Neuronal stem cell (in vitro differentiated cells): ENCODE measurements at regions not wholly inside any gene's neighbourhood (a gene's known extent, or its start where the extent isn't known, plus 50 kb on each side); places are given as distances from the start of the nearest gene placed in this dataset.

Experiments used
- DNase-seq: peaks from one replicate; pipeline ENCODE4 v3.0.0-alpha.2; 2013; ENCODE audit warnings: low spot score
- H2AFZ ChIP-seq: one replicate; pipeline ENCODE4 v1.6.1; 2013; ENCODE audit warnings: mild to moderate bottlenecking, low read length, inconsistent platforms
- H2AK5ac ChIP-seq: 2 replicates; pipeline ENCODE4 v1.6.1; 2013; ENCODE audit warnings: low read depth, mild to moderate bottlenecking, inconsistent platforms, low read length, moderate library complexity, mixed read lengths
- H2BK120ac ChIP-seq: 2 replicates; pipeline ENCODE4 v1.6.1; 2013; ENCODE audit warnings: low read depth, mild to moderate bottlenecking, inconsistent platforms, low read length, moderate library complexity, mixed read lengths
- H2BK12ac ChIP-seq: one replicate; pipeline ENCODE4 v1.6.1; 2013; ENCODE audit warnings: low read length, inconsistent platforms
- H2BK15ac ChIP-seq: 2 replicates; pipeline ENCODE4 v1.6.1; 2013; ENCODE audit warnings: mild to moderate bottlenecking, low read length, inconsistent platforms, mixed read lengths
- H2BK5ac ChIP-seq: one replicate; pipeline ENCODE4 v1.6.1; 2013; ENCODE audit warnings: inconsistent platforms, mild to moderate bottlenecking, low read length, moderate library complexity
- H3K14ac ChIP-seq: one replicate; pipeline ENCODE4 v1.6.1; 2013; ENCODE audit warnings: low read length, inconsistent platforms
- H3K18ac ChIP-seq: 2 replicates; pipeline ENCODE4 v1.6.1; 2013; ENCODE audit warnings: low read length, inconsistent platforms
- H3K23ac ChIP-seq: 2 replicates; pipeline ENCODE4 v1.6.1; 2013; ENCODE audit warnings: low read depth, mild to moderate bottlenecking, mixed read lengths, low read length, inconsistent platforms; ENCODE audit not compliant: poor library complexity
- H3K27ac ChIP-seq: replicated peaks from 3 replicates; pipeline ENCODE4 v1.5.1; 2013; ENCODE audit warnings: low read length, inconsistent platforms
- H3K27me3 ChIP-seq, 3 experiments: 2 replicates each; pipeline ENCODE4 v1.6.1; 2013; ENCODE audit warnings: low read length in 3 of 3, mild to moderate bottlenecking in 2 of 3, inconsistent platforms in 1 of 3, low read depth in 1 of 3, mixed read lengths in 1 of 3, moderate library complexity in 1 of 3; ENCODE audit not compliant: control insufficient read depth in 3 of 3, insufficient read depth in 3 of 3
- H3K36me3 ChIP-seq, 2 donors: replicated peaks in 1 of 2; 2 replicates each; pipeline ENCODE4 v1.6.1; 2013; ENCODE audit warnings: low read length in 2 of 2; ENCODE audit not compliant: control insufficient read depth in 2 of 2, insufficient read depth in 2 of 2
- H3K4ac ChIP-seq: 2 replicates; pipeline ENCODE4 v1.6.1; 2013; ENCODE audit warnings: inconsistent platforms, mild to moderate bottlenecking, low read length, moderate library complexity
- H3K4me1 ChIP-seq, 2 donors: 1 replicate in 1 of 2; 2 replicates in 1 of 2; pipeline ENCODE4 v1.6.1; 2013; ENCODE audit warnings: low read length in 2 of 2, low read depth in 1 of 2; ENCODE audit not compliant: control insufficient read depth in 2 of 2, insufficient read depth in 1 of 2
- H3K4me2 ChIP-seq: one replicate; pipeline ENCODE4 v1.6.1; 2013; ENCODE audit warnings: mild to moderate bottlenecking, low read length, inconsistent platforms; ENCODE audit not compliant: insufficient read depth, poor library complexity, severe bottlenecking
- H3K4me3 ChIP-seq, 2 donors: 2 replicates each; pipeline ENCODE4 v1.5.1; 2013; ENCODE audit warnings: low read length in 2 of 2, mild to moderate bottlenecking in 2 of 2, inconsistent platforms in 1 of 2, moderate library complexity in 1 of 2
- H3K79me1 ChIP-seq: one replicate; pipeline ENCODE4 v1.6.1; 2013; ENCODE audit warnings: low read depth, mild to moderate bottlenecking, inconsistent platforms, low read length, moderate library complexity
- H3K9ac ChIP-seq: one replicate; pipeline ENCODE4 v1.6.1; 2013; ENCODE audit warnings: mild to moderate bottlenecking, low read depth, low read length, inconsistent platforms; ENCODE audit not compliant: poor library complexity
- H3K9me3 ChIP-seq, 2 donors: replicated peaks in 1 of 2; 2 replicates each; pipeline versions ENCODE3 to v1.6.1; 2013; ENCODE audit warnings: low read length in 2 of 2, mild to moderate bottlenecking in 2 of 2, inconsistent platforms in 1 of 2, low read depth in 1 of 2, mixed read lengths in 1 of 2, moderate library complexity in 1 of 2; ENCODE audit not compliant: control insufficient read depth in 2 of 2, insufficient read depth in 1 of 2
- H4K8ac ChIP-seq: one replicate; pipeline ENCODE4 v1.6.1; 2013; ENCODE audit warnings: low read depth, mild to moderate bottlenecking, inconsistent platforms, low read length, moderate library complexity
- H4K91ac ChIP-seq: one replicate; pipeline ENCODE4 v1.6.1; 2013; ENCODE audit warnings: low read length, low read depth, mild to moderate bottlenecking, inconsistent platforms; ENCODE audit not compliant: poor library complexity
- WGBS, 2 donors: extraction: QIAGEN DNeasy Blood & Tissue Kit; methylation state at CpG; one replicate each; pipeline ENCODE4 v1.1.7; 2013; ENCODE audit warnings: missing lambda C conversion rate in 2 of 2, mixed read lengths in 1 of 2; ENCODE audit not compliant: insufficient read length in 2 of 2, insufficient replicate concordance in 1 of 2; ENCODE audit errors: extremely low coverage in 2 of 2; 5-methylcytosine and 5-hydroxymethylcytosine counted together

GRCh38 chr2:59077026-59077725 is 836.1 kb upstream of the FANCL start:
- H2BK5ac ChIP-seq: no peak overlapping the region
- no peak overlapping the region for H4K8ac ChIP-seq
- no peak overlapping the region for H3K4me3 ChIP-seq
- H3K9me3 ChIP-seq: no peaks in the 10 kb centered on the region
- H3K9ac ChIP-seq: no peak overlapping the region
- H3K14ac ChIP-seq: no peak overlapping the region
- no peak overlapping the region for H3K18ac ChIP-seq
- no peaks in the 10 kb centered on the region for H3K79me1 ChIP-seq
- H3K4ac ChIP-seq: no peak overlapping the region
- H3K4me1 ChIP-seq: no peaks in the 10 kb centered on the region
- no peaks in the 10 kb centered on the region for H3K27me3 ChIP-seq
- no peaks in the 10 kb centered on the region for H3K36me3 ChIP-seq
- DNase-seq: no peak
- H2BK15ac ChIP-seq: no peak overlapping the region
- no peak overlapping the region for H2AFZ ChIP-seq
- no peak overlapping the region for H3K23ac ChIP-seq
- H4K91ac ChIP-seq: no peak overlapping the region
- H3K4me2 ChIP-seq: no peak overlapping the region
- WGBS, 2 donors: no CpG with 5 or more reads among the region's 6 CpGs
- H2AK5ac ChIP-seq: no peak overlapping the region
- no peak overlapping the region for H2BK120ac ChIP-seq
- no peak overlapping the region for H2BK12ac ChIP-seq
- no peak overlapping the region for H3K27ac ChIP-seq

- no CpG with 5 or more reads among the region's 5 CpGs for WGBS, 2 donors
- Histone ChIP-seq H4K8ac (no peak overlapping the region), H3K9ac (no peak overlapping the region), H3K27ac (no peak overlapping the region), H3K4me1 (no peaks in the 10 kb centered on the region), H3K14ac (no peak overlapping the region), H3K4me3 (no peak overlapping the region), H3K4ac (no peak overlapping the region), H2BK15ac (no peak overlapping the region), H2AK5ac (no peak overlapping the region), H3K18ac (no peak overlapping the region), H3K4me2 (no peak overlapping the region), H2BK12ac (no peak overlapping the region), H3K27me3 (no peaks in the 10 kb centered on the region), H2AFZ (no peak overlapping the region), H3K9me3 (no peaks in the 10 kb centered on the region), H4K91ac (no peak overlapping the region), H3K23ac (no peak overlapping the region), H2BK120ac (no peak overlapping the region), H2BK5ac (no peak overlapping the region), H3K36me3 (no peaks in the 10 kb centered on the region), H3K79me1 (no peaks in the 10 kb centered on the region)
- DNase-seq: no peak
Measured at GRCh38 chr2:59076079-59076619, 835.0 kb upstream of the FANCL start.

GRCh38 chr2:59074071-59074470 is 832.9 kb upstream of the FANCL start:
- Histone ChIP-seq H2BK120ac (no peak overlapping the region), H4K91ac (no peak overlapping the region), H3K4me3 (no peak overlapping the region), H2AFZ (no peak overlapping the region), H3K4me2 (no peak overlapping the region), H3K9me3 (no peaks in the 10 kb centered on the region), H3K36me3 (no peaks in the 10 kb centered on the region), H3K4me1 (no peaks in the 10 kb centered on the region), H4K8ac (no peak overlapping the region), H3K79me1 (no peaks in the 10 kb centered on the region), H3K14ac (no peak overlapping the region), H2BK15ac (no peak overlapping the region), H3K4ac (no peak overlapping the region), H3K23ac (no peak overlapping the region), H2AK5ac (no peak overlapping the region), H3K9ac (no peak overlapping the region), H3K27ac (no peak overlapping the region), H2BK12ac (no peak overlapping the region), H3K18ac (no peak overlapping the region), H3K27me3 (no peaks in the 10 kb centered on the region), H2BK5ac (no peak overlapping the region)
- DNase-seq: no peak
- WGBS, 2 donors: no CpG with 5 or more reads among the region's 3 CpGs

- no peaks in the 10 kb centered on the region for H3K27me3 ChIP-seq
- no peak overlapping the region for H4K8ac ChIP-seq
- no peaks in the 10 kb centered on the region for H3K36me3 ChIP-seq
- no peak overlapping the region for H3K4me3 ChIP-seq
- H3K4ac ChIP-seq: no peak overlapping the region
- no peak overlapping the region for H2BK12ac ChIP-seq
- no peaks in the 10 kb centered on the region for H3K79me1 ChIP-seq
- H2AFZ ChIP-seq: no peak overlapping the region
- H3K27ac ChIP-seq: no peak overlapping the region
- H3K4me2 ChIP-seq: no peak overlapping the region
- no peak for DNase-seq
- H3K9me3 ChIP-seq: no peaks in the 10 kb centered on the region
- H2BK15ac ChIP-seq: no peak overlapping the region
- H2BK120ac ChIP-seq: no peak overlapping the region
- no peak overlapping the region for H4K91ac ChIP-seq
- no peak overlapping the region for H2AK5ac ChIP-seq
- H3K14ac ChIP-seq: no peak overlapping the region
- no peak overlapping the region for H2BK5ac ChIP-seq
- no peak overlapping the region for H3K18ac ChIP-seq
- no CpG with 5 or more reads among the region's 6 CpGs for WGBS, 2 donors
- H3K23ac ChIP-seq: no peak overlapping the region
- no peak overlapping the region for H3K9ac ChIP-seq
- H3K4me1 ChIP-seq: no peaks in the 10 kb centered on the region
Measured at GRCh38 chr2:59073286-59073685, 832.2 kb upstream of the FANCL start.
